Gastroesophageal sphincter (tissue), 3 donors: ENCODE measurements at regions not wholly inside any gene's neighbourhood (a gene's known extent, or its start where the extent isn't known, plus 50 kb on each side); places are given as distances from the start of the nearest gene placed in this dataset.

Experiments
- CTCF ChIP-seq, 4 experiments: fragments of 200-600 bp in 2 of 4; fragments of 450-650 bp in 2 of 4; sonication (generic) in 1 of 4; IDR thresholded peaks; one replicate each; pipeline ENCODE4 v1.5.1; 2017 to 2019; ENCODE audit warnings: antibody characterized with exemption in 4 of 4, mild to moderate bottlenecking in 2 of 4, moderate library complexity in 2 of 4
- POLR2AphosphoS5 ChIP-seq: sonication (generic); formaldehyde crosslinking; IDR thresholded peaks from one replicate; pipeline ENCODE4 v1.6.1; 2017; ENCODE audit warnings: antibody characterized with exemption

- TF ChIP-seq CTCF (IDR thresholded peaks at IDR 0.05) (no peak), POLR2AphosphoS5 (no peak)
Measured at GRCh38 chr9:104416470-104416869, 87.6 kb upstream of the OR13F1 start.
